A549 (cell line): ENCODE measurements at regions not wholly inside any gene's neighbourhood (a gene's known extent, or its start where the extent isn't known, plus 50 kb on each side); places are given as distances from the start of the nearest gene placed in this dataset.

Experiments
- CTCF ChIP-seq: fragments of >200 bp; sonication (Bioruptor Twin); formaldehyde crosslinking; IDR thresholded peaks from 3 replicates; pipeline ENCODE4 v1.5.1; 2016
- EP300 ChIP-seq, 2 experiments: fragments of >200 bp; sonication (Bioruptor Twin); formaldehyde crosslinking; IDR thresholded peaks; 2 replicates in 1 of 2; 3 replicates in 1 of 2; pipeline ENCODE4 v1.6.1; 2016 to 2017
- HOXB5 ChIP-seq: fragments of 250-450 bp; sonication (Bioruptor Pico); IDR thresholded peaks from 2 replicates; pipeline ENCODE4 v1.5.0; 2020; ENCODE audit warnings: mild to moderate bottlenecking, moderate library complexity
- JUN ChIP-seq, 2 experiments: fragments of >200 bp; sonication (Bioruptor Twin); formaldehyde crosslinking; IDR thresholded peaks; 2 replicates in 1 of 2; 3 replicates in 1 of 2; pipeline ENCODE4 v1.6.1; 2016 to 2017
- MAX ChIP-seq: IDR thresholded peaks from 2 replicates; pipeline ENCODE4 v1.6.1; 2012
- MAZ ChIP-seq: fragments of 150-350 bp; IDR thresholded peaks from 2 replicates; pipeline ENCODE4 v1.6.1; 2014; ENCODE audit warnings: antibody characterized with exemption, low read depth, low read length, borderline replicate concordance
- MYC ChIP-seq: IDR thresholded peaks from 2 replicates; pipeline ENCODE4 v1.6.1; 2012; ENCODE audit warnings: mild to moderate bottlenecking, inconsistent platforms, low read length, improper control_type of control experiment, borderline replicate concordance
- POLR2A ChIP-seq: IDR thresholded peaks from 2 replicates; pipeline ENCODE4 v1.6.1; 2012; ENCODE audit warnings: mild to moderate bottlenecking, low read length
- RCOR1 ChIP-seq: fragments of 150-350 bp; IDR thresholded peaks from 2 replicates; pipeline ENCODE4 v1.6.1; 2014; ENCODE audit warnings: antibody characterized with exemption, low read length, low read depth
- REST ChIP-seq: fragments of 200-600 bp; sonication (generic); IDR thresholded peaks from 2 replicates; pipeline ENCODE4 v1.6.1; 2016; ENCODE audit warnings: antibody characterized with exemption, mild to moderate bottlenecking, moderate library complexity
- RFX5 ChIP-seq: fragments of 450-650 bp; IDR thresholded peaks from 2 replicates; pipeline ENCODE4 v1.7.1; 2014; ENCODE audit warnings: antibody characterized with exemption, mild to moderate bottlenecking, moderate library complexity
- TP53 ChIP-seq: fragments of 250-450 bp; sonication (Bioruptor Pico); IDR thresholded peaks from 2 replicates; pipeline ENCODE4 v1.5.0; 2021; ENCODE audit warnings: mild to moderate bottlenecking, moderate library complexity
- USF2 ChIP-seq: fragments of 450-650 bp; IDR thresholded peaks from 2 replicates; pipeline ENCODE4 v1.6.1; 2014; ENCODE audit warnings: antibody characterized with exemption

GRCh38 chr4:81605271-81605670 lies 133.6 kb upstream of the RASGEF1B start:
- no peak for TF ChIP-seq POLR2A
- TF ChIP-seq CTCF: no peak
- no peak for TF ChIP-seq RCOR1
- TF ChIP-seq RFX5: no peak
- TF ChIP-seq MAX: no peak
- no peak for TF ChIP-seq USF2
- TF ChIP-seq TP53 (CRISPR knock-in tag): no peak
- TF ChIP-seq MAZ: no peak
- TF ChIP-seq REST: no peak
- no peak for TF ChIP-seq MYC
- no peak for TF ChIP-seq HOXB5 (CRISPR knock-in tag)
- TF ChIP-seq JUN (IDR thresholded peaks at IDR 0.05): no peak
- TF ChIP-seq EP300 (IDR thresholded peaks at IDR 0.05): no peak
